Endothelial cell of umbilical vein (primary cell): ENCODE measurements at regions not wholly inside any gene's neighbourhood (a gene's known extent, or its start where the extent isn't known, plus 50 kb on each side); places are given as distances from the start of the nearest gene placed in this dataset.

Experiments used
- BruUV-seq: library from RNA; stranded (reverse); fragments of 400-500 nt; replicated peaks from 2 replicates; lab custom pipeline; 2021; lab: Mats Ljungman, UMichigan
- CTCF ChIA-PET: fragments of 300-600, 350-600 bp; sonication (Branson Sonifier 250); formaldehyde crosslinking; loops from one replicate; lab custom pipeline; 2021; ENCODE audit warnings: antibody characterized with exemption, inconsistent platforms; lab: Charles Lee
- POLR2A ChIA-PET: fragments of 300-600, 350-600 bp; sonication (Branson Sonifier 250); formaldehyde crosslinking; loops from one replicate; lab custom pipeline; 2021; ENCODE audit warnings: antibody characterized with exemption, inconsistent platforms; lab: Charles Lee
- DNase-seq: peaks from one replicate; pipeline ENCODE4 v3.0.0-alpha.2; 2011; ENCODE audit warnings: low read depth, low spot score
- FAIRE-seq: peaks from 2 replicates; lab custom pipeline; 2011; peaks lifted over from hg19 to GRCh38; lab: Jason Lieb, UNC
- H2AFZ ChIP-seq: 2 replicates; pipeline ENCODE4 v1.6.0; 2012; ENCODE audit warnings: low read depth, low read length, control low read depth, inconsistent platforms
- H3K27ac ChIP-seq: 2 replicates; pipeline ENCODE4 v1.5.1; 2011; ENCODE audit warnings: low read depth, mild to moderate bottlenecking, control low read depth, low read length, moderate library complexity; ENCODE audit not compliant: insufficient read depth
- H3K27me3 ChIP-seq, 2 experiments: 2 replicates each; pipeline versions ENCODE4 v1.6.0 to v1.6.1; 2011; ENCODE audit warnings: low read length in 2 of 2, mixed read lengths in 1 of 2; ENCODE audit not compliant: control insufficient read depth in 2 of 2, insufficient read depth in 2 of 2
- H3K36me3 ChIP-seq, 2 experiments: 2 replicates in 1 of 2; 3 replicates in 1 of 2; pipeline ENCODE4 v1.5.1; 2011; ENCODE audit warnings: low read length in 2 of 2, mild to moderate bottlenecking in 1 of 2, moderate library complexity in 1 of 2; ENCODE audit not compliant: control insufficient read depth in 2 of 2, insufficient read depth in 2 of 2; ENCODE audit errors: extremely low read depth in 1 of 2
- H3K4me1 ChIP-seq: 3 replicates; pipeline ENCODE4 v1.5.1; 2011; ENCODE audit warnings: mild to moderate bottlenecking, low read length; ENCODE audit not compliant: control insufficient read depth, insufficient read depth; ENCODE audit errors: extremely low read depth
- H3K4me2 ChIP-seq: 2 replicates; pipeline ENCODE4 v1.6.1; 2011; ENCODE audit warnings: low read length, control low read depth, mixed read lengths; ENCODE audit not compliant: insufficient read depth
- H3K4me3 ChIP-seq, 3 experiments: fragments of 200-600 bp in 1 of 3; sonication (generic), shearing (Covaris generic) in 1 of 3; replicated peaks in 1 of 3; 2 replicates each; pipeline ENCODE4 v1.5.1; 2011 to 2016; ENCODE audit warnings: control low read depth in 3 of 3, low read length in 3 of 3, mild to moderate bottlenecking in 2 of 3, inconsistent platforms in 1 of 3, low read depth in 1 of 3, moderate library complexity in 1 of 3; ENCODE audit not compliant: insufficient read depth in 1 of 3
- H3K79me2 ChIP-seq: 2 replicates; pipeline ENCODE4 v1.6.0; 2012; ENCODE audit warnings: low read length, inconsistent platforms; ENCODE audit not compliant: control insufficient read depth, insufficient read depth
- H3K9ac ChIP-seq: replicated peaks from 2 replicates; pipeline ENCODE3; 2011; ENCODE audit warnings: low read length, control low read depth; ENCODE audit not compliant: insufficient read depth; ENCODE audit errors: extremely low read depth
- H3K9me1 ChIP-seq: replicated peaks from 3 replicates; pipeline ENCODE4 v1.6.0; 2011; ENCODE audit warnings: mild to moderate bottlenecking, low read length; ENCODE audit not compliant: control insufficient read depth, insufficient read depth; ENCODE audit errors: extremely low read depth
- H3K9me3 ChIP-seq: replicated peaks from 2 replicates; pipeline ENCODE4 v1.5.1; 2012; ENCODE audit warnings: low read length, inconsistent platforms; ENCODE audit not compliant: control insufficient read depth, insufficient read depth
- H4K20me1 ChIP-seq: replicated peaks from 2 replicates; pipeline ENCODE3; 2011; ENCODE audit warnings: mild to moderate bottlenecking, low read length; ENCODE audit not compliant: control insufficient read depth, insufficient read depth; ENCODE audit errors: extremely low read depth
- CTCF ChIP-seq, 2 donors: IDR thresholded peaks; 1 replicate in 1 of 2; 2 replicates in 1 of 2; pipeline ENCODE4 v1.5.1; 2011; ENCODE audit warnings: low read length in 2 of 2, mild to moderate bottlenecking in 2 of 2, moderate library complexity in 2 of 2, control low read depth in 1 of 2, inconsistent platforms in 1 of 2, low read depth in 1 of 2; ENCODE audit not compliant: insufficient read depth in 1 of 2; ENCODE audit errors: extremely low read depth in 1 of 2
- EZH2 ChIP-seq: IDR thresholded peaks from 2 replicates; pipeline ENCODE4 v1.6.1; 2012; ENCODE audit warnings: borderline replicate concordance, low read depth, mild to moderate bottlenecking, moderate library complexity, low read length, inconsistent platforms; ENCODE audit not compliant: severe bottlenecking
- FOS ChIP-seq: IDR thresholded peaks from 2 replicates; pipeline ENCODE4 v1.6.1; 2011; ENCODE audit warnings: mild to moderate bottlenecking, low read length, moderate library complexity, borderline replicate concordance; ENCODE audit not compliant: insufficient read depth
- GATA2 ChIP-seq: IDR thresholded peaks from 2 replicates; pipeline ENCODE4 v1.7.0; 2011; ENCODE audit warnings: low read depth, mild to moderate bottlenecking, moderate library complexity, mixed read lengths, low read length; ENCODE audit not compliant: insufficient read length, insufficient read depth
- JUN ChIP-seq: IDR thresholded peaks from 2 replicates; pipeline ENCODE4 v1.6.1; 2011; ENCODE audit warnings: borderline replicate concordance, low read depth; ENCODE audit not compliant: insufficient read length, insufficient read depth
- MAX ChIP-seq: IDR thresholded peaks from 2 replicates; pipeline ENCODE4 v1.6.1; 2011; ENCODE audit not compliant: insufficient read depth, insufficient read length
- MYC ChIP-seq: IDR thresholded peaks from one replicate; pipeline ENCODE4 v1.6.1; 2011; ENCODE audit warnings: mild to moderate bottlenecking, low read depth, low read length
- POLR2A ChIP-seq: IDR thresholded peaks from 2 replicates; pipeline ENCODE4 v1.6.1; 2012; ENCODE audit warnings: low read depth, mild to moderate bottlenecking, control low read depth, low read length
- POLR2AphosphoS5 ChIP-seq: IDR thresholded peaks from 2 replicates; pipeline ENCODE4 v1.6.1; 2012; ENCODE audit warnings: low read depth, mild to moderate bottlenecking, control low read depth, low read length, moderate library complexity; ENCODE audit not compliant: insufficient read depth
- dilution Hi-C: fragments of 300-500 bp; cut with MboI; formaldehyde crosslinking; loops from one replicate; pipeline ENCODE4 v1.15.0; 2019; ENCODE audit warnings: low sequenced_read_pairs; ENCODE audit not compliant: extremely low pct_ligation_motif_present
- intact Hi-C: fragments of 100-400 bp; cut with micrococcal nuclease; formaldehyde crosslinking; loops from one replicate; pipeline ENCODE4 v1.10.0; 2022

- no peaks in the 10 kb centered on the region for H3K4me1 ChIP-seq
- no peak overlapping the region for H3K9ac ChIP-seq
- dilution Hi-C loops, result no loop called here
- no peak overlapping the region for H2AFZ ChIP-seq
- intact Hi-C loops, result no loop called here
- TF ChIP-seq JUN (no peak), CTCF (IDR thresholded peaks at IDR 0.05; ENCODE audit: extremely low read depth in 1 of 2, insufficient read depth in 1 of 2, low read depth in 1 of 2, low read length in 2 of 2) (no peak), GATA2 (no peak), MYC (no peak), MAX (no peak), FOS (no peak), POLR2AphosphoS5 (no peak), EZH2 (no peak), POLR2A (no peak)
- H3K4me3 ChIP-seq, result no peak overlapping the region
- no peaks in the 10 kb centered on the region for H4K20me1 ChIP-seq
- CTCF ChIA-PET, result no interaction called here
- no peaks in the 10 kb centered on the region for H3K79me2 ChIP-seq
- no TSS peak for BruUV-seq
- H3K9me1 ChIP-seq, result no peaks in the 10 kb centered on the region
- H3K9me3 ChIP-seq, result no peaks in the 10 kb centered on the region
- no peaks in the 10 kb centered on the region for H3K36me3 ChIP-seq
- DNase-seq (no peak), FAIRE-seq (no peak)
- H3K27ac ChIP-seq, result no peak overlapping the region
- no peak overlapping the region for H3K4me2 ChIP-seq
- POLR2A ChIA-PET, result no interaction called here
- H3K27me3 ChIP-seq, result no peaks in the 10 kb centered on the region
These were observed 346.0 kb downstream of the USP25 start for GRCh38 chr21:16075649-16076282.
